A673 (cell line): ENCODE measurements at regions not wholly inside any gene's neighbourhood (a gene's known extent, or its start where the extent isn't known, plus 50 kb on each side); places are given as distances from the start of the nearest gene placed in this dataset.

Source experiments
- BruUV-seq: library from RNA; stranded (reverse); fragments of 400-500 nt; replicated peaks from 2 replicates; lab custom pipeline; 2021; lab: Mats Ljungman, UMichigan
- CTCF ChIA-PET: fragments of 300-600 bp; sonication (Branson Sonifier 250); formaldehyde crosslinking; loops from one replicate; lab custom pipeline; 2022; ENCODE audit warnings: antibody characterized with exemption; lab: Charles Lee
- POLR2A ChIA-PET: fragments of 300-600 bp; sonication (Branson Sonifier 250); formaldehyde crosslinking; loops from one replicate; lab custom pipeline; 2022; ENCODE audit warnings: antibody characterized with exemption; ENCODE audit not compliant: low non-redundant PET; lab: Charles Lee
- DNase-seq: peaks from one replicate; pipeline ENCODE4 v3.0.0-alpha.2; 2015; ENCODE audit warnings: low spot score
- H3K27ac ChIP-seq: fragments of 200-600 bp; sonication (generic); 2 replicates; pipeline ENCODE4 v1.5.1; 2016; ENCODE audit warnings: mixed run types, low read depth, mild to moderate bottlenecking, mixed read lengths, antibody characterized with exemption, low read length; ENCODE audit not compliant: poor library complexity, severe bottlenecking
- H3K27me3 ChIP-seq: fragments of 200-600 bp; sonication (generic); replicated peaks from 2 replicates; pipeline ENCODE4 v1.6.1; 2017; ENCODE audit warnings: mixed run types, low read depth, mild to moderate bottlenecking, mixed read lengths, antibody characterized with exemption, low read length; ENCODE audit not compliant: insufficient read depth, poor library complexity
- H3K36me3 ChIP-seq: fragments of 200-600 bp; sonication (generic); 2 replicates; pipeline ENCODE4 v1.6.1; 2016; ENCODE audit warnings: mixed run types, mild to moderate bottlenecking, mixed read lengths, antibody characterized with exemption, low read length; ENCODE audit not compliant: insufficient read depth, poor library complexity, severe bottlenecking
- H3K4me1 ChIP-seq: fragments of 200-600 bp; sonication (generic); 2 replicates; pipeline ENCODE4 v1.6.1; 2017; ENCODE audit warnings: mixed run types, mild to moderate bottlenecking, mixed read lengths, antibody characterized with exemption, low read length; ENCODE audit not compliant: insufficient read depth, poor library complexity, severe bottlenecking
- H3K4me3 ChIP-seq: fragments of 200-600 bp; sonication (generic); 2 replicates; pipeline ENCODE4 v1.5.1; 2016; ENCODE audit warnings: low read depth, mixed run types, mild to moderate bottlenecking, mixed read lengths, low read length; ENCODE audit not compliant: poor library complexity, severe bottlenecking
- H3K9me3 ChIP-seq: fragments of 200-600 bp; sonication (generic); 2 replicates; pipeline ENCODE4 v1.6.1; 2016; ENCODE audit warnings: mixed run types, low read depth, mild to moderate bottlenecking, mixed read lengths, antibody characterized with exemption, low read length; ENCODE audit not compliant: poor library complexity, severe bottlenecking
- EZH2 ChIP-seq: fragments of 200-600 bp; sonication (generic); IDR thresholded peaks from 2 replicates; pipeline ENCODE4 v1.6.1; 2017; ENCODE audit warnings: borderline replicate concordance, low read depth, mild to moderate bottlenecking, mixed read lengths, antibody characterized with exemption, low read length; ENCODE audit not compliant: poor library complexity, severe bottlenecking
- intact Hi-C: fragments of 100-400 bp; cut with micrococcal nuclease; formaldehyde crosslinking; loops from one replicate; pipeline ENCODE4 v1.10.0; 2022; ENCODE audit not compliant: unreplicated experiment
- TF ChIP-seq, protein P1 (sequence below): fragments of 300-800, 200-600 bp; sonication (generic); conservative IDR thresholded peaks from 2 replicates; pipeline ENCODE4 v1.5.1; 2017; ENCODE audit warnings: low read depth, mild to moderate bottlenecking, antibody characterized with exemption, low read length, moderate library complexity, mixed read lengths

DNA sequence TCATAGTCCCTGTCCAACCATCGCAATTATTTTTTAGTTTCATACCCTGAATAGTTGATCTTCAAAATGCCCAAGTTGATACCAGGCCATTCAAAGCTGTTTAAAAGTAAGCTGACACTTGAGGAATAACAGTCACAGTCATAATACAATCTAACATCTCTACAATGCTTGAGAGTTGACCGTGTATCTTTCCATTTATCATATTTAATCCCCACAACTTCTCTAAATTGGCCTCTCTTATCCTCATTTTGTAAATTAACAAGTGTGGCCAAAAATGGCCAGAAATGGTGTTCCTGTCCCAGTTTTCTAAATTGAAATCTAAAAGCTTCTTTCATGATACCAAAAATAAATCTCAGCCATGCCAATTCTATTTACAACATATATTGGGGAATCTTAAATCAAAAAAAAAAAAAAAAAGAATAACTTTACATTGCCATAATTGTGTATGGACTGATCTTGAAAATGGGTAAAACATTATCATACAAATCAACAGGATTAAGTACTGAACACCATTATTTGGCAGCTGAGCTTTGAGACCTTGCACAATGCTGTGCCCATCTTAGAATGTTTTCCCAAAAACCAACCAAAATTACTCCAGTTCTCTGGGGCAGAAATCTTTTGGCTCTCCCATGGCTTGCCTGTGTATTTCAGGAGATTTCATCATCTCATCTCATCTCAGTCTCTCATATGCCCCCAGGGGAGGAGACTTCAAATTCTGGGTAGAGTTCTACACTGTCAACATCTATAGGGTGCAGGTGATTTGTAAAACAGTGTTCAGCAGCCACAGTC lies 448.7 kb upstream of the JARID2 start:
- TF ChIP-seq, protein P1, sequence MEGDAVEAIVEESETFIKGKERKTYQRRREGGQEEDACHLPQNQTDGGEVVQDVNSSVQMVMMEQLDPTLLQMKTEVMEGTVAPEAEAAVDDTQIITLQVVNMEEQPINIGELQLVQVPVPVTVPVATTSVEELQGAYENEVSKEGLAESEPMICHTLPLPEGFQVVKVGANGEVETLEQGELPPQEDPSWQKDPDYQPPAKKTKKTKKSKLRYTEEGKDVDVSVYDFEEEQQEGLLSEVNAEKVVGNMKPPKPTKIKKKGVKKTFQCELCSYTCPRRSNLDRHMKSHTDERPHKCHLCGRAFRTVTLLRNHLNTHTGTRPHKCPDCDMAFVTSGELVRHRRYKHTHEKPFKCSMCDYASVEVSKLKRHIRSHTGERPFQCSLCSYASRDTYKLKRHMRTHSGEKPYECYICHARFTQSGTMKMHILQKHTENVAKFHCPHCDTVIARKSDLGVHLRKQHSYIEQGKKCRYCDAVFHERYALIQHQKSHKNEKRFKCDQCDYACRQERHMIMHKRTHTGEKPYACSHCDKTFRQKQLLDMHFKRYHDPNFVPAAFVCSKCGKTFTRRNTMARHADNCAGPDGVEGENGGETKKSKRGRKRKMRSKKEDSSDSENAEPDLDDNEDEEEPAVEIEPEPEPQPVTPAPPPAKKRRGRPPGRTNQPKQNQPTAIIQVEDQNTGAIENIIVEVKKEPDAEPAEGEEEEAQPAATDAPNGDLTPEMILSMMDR = no peak
- TF ChIP-seq EZH2 = no peak
- Histone ChIP-seq H3K27ac (peak overlapping the region; percentile 91), H3K4me1 (peaks cover 42% of the 10 kb centered on the region), H3K4me3 (no peak overlapping the region), H3K36me3 (no peaks in the 10 kb centered on the region), H3K27me3 (no peaks in the 10 kb centered on the region), H3K9me3 (no peaks in the 10 kb centered on the region)
- intact Hi-C loops = loop anchor here (5.0 to 10.0 kb wide), 2 partner anchors 302 to 415 kb away; no protein-coding TSS in a partner anchor
- ChIA-PET POLR2A (interaction anchor here (0.6 kb wide), 1 partner anchor 11 kb away, joined by 8 read pairs; no protein-coding TSS in a partner anchor), CTCF (interaction anchor here (0.6 kb wide), 1 partner anchor 342 kb away, joined by 4 read pairs; no protein-coding TSS in a partner anchor)
- peak; percentile 79 for DNase-seq
- BruUV-seq = TSS peak; percentile 77

GRCh38 chr6:14797875-14798593 lies 447.8 kb upstream of the JARID2 start:
- intact Hi-C loops = loop anchor here (5.0 to 10.0 kb wide), 2 partner anchors 303 to 416 kb away; no protein-coding TSS in a partner anchor

GRCh38 chr6:14798594-14798982 lies 447.3 kb upstream of the JARID2 start:
- Histone ChIP-seq H3K36me3 (no peaks in the 10 kb centered on the region), H3K27ac (peak overlapping the region; percentile 91), H3K4me1 (peaks cover 29% of the 10 kb centered on the region), H3K9me3 (no peaks in the 10 kb centered on the region), H3K27me3 (no peaks in the 10 kb centered on the region), H3K4me3 (no peak overlapping the region)
- CTCF ChIA-PET = no interaction called here
- POLR2A ChIA-PET = interaction anchor here (0.7 kb wide), 1 partner anchor 401 kb away, joined by 5 read pairs; no protein-coding TSS in a partner anchor
- no peak for DNase-seq
- intact Hi-C loops = loop anchor here (5.0 to 10.0 kb wide), 2 partner anchors 304 to 416 kb away; no protein-coding TSS in a partner anchor
- no TSS peak for BruUV-seq
- TF ChIP-seq, protein P1 = no peak
- no peak for TF ChIP-seq EZH2

More at GRCh38 chr6:14797875-14798593, 447.8 kb upstream of the JARID2 start:
- no peaks in the 10 kb centered on the region for H3K9me3 ChIP-seq
- BruUV-seq = no TSS peak
- H3K27me3 ChIP-seq = no peaks in the 10 kb centered on the region
- no peak overlapping the region for H3K4me3 ChIP-seq
- CTCF ChIA-PET = no interaction called here
- H3K36me3 ChIP-seq = no peaks in the 10 kb centered on the region
- DNase-seq = peak; percentile 51
- peaks cover 34% of the 10 kb centered on the region for H3K4me1 ChIP-seq
- POLR2A ChIA-PET = interaction anchor here (0.7 kb wide), 1 partner anchor 401 kb away, joined by 5 read pairs; no protein-coding TSS in a partner anchor
- peak overlapping the region; percentile 91 for H3K27ac ChIP-seq
- TF ChIP-seq EZH2 = no peak
- TF ChIP-seq, protein P1 = no peak
